Astrocyte of the cerebellum (primary cell): ENCODE measurements at regions not wholly inside any gene's neighbourhood (a gene's known extent, or its start where the extent isn't known, plus 50 kb on each side); places are given as distances from the start of the nearest gene placed in this dataset.
"Not testable (repeated sequence)": the region's sequence is repeated elsewhere in the genome, so short reads cannot be mapped to it uniquely, and the experiment has no call there.

ENCODE experiments used
- DNase-seq: peaks from one replicate; pipeline ENCODE4 v3.0.0-alpha.2; 2011; ENCODE audit warnings: low read depth
- H3K4me3 ChIP-seq: 2 replicates; pipeline ENCODE4 v1.5.1; 2011; ENCODE audit warnings: mild to moderate bottlenecking, low read depth, low read length, moderate library complexity
- in situ Hi-C: cut with HindIII; loops from 2 replicates; pipeline ENCODE4 v1.10.0; 2017; ENCODE audit warnings: low sequenced_read_pairs
- TF ChIP-seq, protein P1 (sequence below): IDR thresholded peaks from 2 replicates; pipeline ENCODE4 v1.5.1; 2012; ENCODE audit warnings: low read length, low read depth, moderate library complexity, mild to moderate bottlenecking; ENCODE audit errors: missing control alignments

DNA sequence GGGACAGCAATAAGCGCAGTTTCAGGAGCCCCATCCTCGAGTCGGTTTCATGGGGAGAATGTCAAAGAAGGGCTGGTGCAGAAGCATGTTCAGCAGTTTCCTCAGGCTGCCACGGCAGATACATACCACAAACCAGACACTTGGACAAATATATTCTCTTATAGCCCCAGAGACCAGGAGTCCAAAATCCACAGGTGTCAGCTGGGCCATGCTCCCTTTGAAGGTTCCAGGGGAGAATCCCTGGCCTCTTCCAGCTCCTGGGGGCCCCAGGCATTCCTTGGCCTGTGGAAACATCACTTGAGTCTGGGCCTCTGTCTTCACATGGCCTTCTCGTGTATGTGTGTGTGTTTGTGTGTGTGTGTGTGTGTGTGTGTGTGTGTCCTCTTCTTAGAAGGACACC is 164.1 kb downstream of the UQCRFS1 start:
- DNase-seq = no peak
- in situ Hi-C loops = no loop called here
- TF ChIP-seq, protein P1, sequence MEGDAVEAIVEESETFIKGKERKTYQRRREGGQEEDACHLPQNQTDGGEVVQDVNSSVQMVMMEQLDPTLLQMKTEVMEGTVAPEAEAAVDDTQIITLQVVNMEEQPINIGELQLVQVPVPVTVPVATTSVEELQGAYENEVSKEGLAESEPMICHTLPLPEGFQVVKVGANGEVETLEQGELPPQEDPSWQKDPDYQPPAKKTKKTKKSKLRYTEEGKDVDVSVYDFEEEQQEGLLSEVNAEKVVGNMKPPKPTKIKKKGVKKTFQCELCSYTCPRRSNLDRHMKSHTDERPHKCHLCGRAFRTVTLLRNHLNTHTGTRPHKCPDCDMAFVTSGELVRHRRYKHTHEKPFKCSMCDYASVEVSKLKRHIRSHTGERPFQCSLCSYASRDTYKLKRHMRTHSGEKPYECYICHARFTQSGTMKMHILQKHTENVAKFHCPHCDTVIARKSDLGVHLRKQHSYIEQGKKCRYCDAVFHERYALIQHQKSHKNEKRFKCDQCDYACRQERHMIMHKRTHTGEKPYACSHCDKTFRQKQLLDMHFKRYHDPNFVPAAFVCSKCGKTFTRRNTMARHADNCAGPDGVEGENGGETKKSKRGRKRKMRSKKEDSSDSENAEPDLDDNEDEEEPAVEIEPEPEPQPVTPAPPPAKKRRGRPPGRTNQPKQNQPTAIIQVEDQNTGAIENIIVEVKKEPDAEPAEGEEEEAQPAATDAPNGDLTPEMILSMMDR = no peak
- H3K4me3 ChIP-seq = no peak overlapping the region

DNA sequence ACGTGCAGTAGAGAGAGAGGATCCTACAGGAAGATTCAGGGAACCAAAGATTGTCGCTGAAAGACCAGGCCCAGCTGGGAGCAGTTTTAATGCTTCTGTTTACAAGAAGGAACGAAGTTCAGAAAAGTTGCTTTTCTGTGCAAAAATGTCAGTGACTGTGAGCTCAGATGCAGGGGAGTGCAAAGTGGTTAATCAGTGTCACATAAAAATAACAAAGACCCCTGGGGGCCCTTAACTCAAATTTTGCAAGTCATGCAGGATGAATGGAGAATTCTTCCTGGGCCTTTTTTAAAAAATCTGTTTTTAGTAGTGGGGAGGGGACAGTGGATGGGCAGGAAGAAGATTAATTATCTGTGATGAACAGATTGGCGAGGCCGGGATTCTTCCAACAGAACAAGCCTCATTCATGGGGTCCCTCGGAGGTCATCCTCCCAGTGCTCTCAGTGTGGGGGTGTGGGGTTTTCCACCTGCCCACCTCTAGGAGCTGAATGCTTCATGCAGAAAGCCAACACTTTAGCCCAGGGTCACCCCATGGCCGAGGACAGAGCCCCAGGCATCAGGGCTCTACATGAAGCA is 167.2 kb downstream of the UQCRFS1 start:
- H3K4me3 ChIP-seq = no peak overlapping the region
- no peak for DNase-seq
- in situ Hi-C loops = no loop called here
- TF ChIP-seq, protein P1 = no peak

DNA sequence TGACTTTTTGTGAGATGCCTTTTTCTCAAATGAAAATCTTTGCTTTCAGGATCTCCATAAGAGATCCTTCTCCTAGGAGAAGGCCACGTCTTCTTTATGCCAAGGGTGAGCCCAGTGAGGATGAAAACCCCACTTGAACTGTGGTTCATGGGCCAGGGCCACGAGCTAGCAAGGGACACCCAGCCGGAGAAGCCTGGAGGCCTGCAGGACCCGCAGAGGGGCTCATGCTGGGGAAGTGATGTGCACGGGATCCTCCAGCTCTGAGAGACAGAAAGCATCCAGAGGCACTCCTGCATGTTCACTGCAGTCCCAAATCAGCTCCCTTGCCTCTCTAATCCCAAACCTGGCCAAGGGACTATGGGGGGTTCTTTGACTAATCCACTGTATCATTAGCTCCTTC is 168.9 kb downstream of the UQCRFS1 start:
- H3K4me3 ChIP-seq = no peak overlapping the region
- in situ Hi-C loops = no loop called here
- no peak for DNase-seq
- TF ChIP-seq, protein P1 = no peak

DNA sequence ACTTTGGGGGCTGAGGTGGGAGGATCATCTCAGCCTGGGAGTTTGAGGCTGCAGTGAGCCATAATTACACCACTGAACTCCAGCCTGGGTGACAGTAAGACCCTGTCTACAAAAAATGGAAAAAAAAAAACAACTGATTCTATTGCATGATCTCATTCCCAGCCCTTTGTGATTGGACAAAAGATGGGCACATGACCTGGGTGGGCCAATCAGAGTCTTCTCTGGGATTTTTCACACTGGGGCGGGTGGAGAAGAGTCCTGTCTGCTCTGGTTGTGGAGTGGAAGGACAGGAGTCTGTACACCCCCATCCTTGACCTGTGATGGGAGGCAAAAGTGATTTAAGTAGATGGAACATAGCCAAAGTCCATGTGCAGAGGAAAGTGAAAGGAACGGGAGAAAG is 170.5 kb downstream of the UQCRFS1 start:
- H3K4me3 ChIP-seq = no peak overlapping the region
- DNase-seq = no peak
- TF ChIP-seq, protein P1 = no peak
- in situ Hi-C loops = no loop called here

DNA sequence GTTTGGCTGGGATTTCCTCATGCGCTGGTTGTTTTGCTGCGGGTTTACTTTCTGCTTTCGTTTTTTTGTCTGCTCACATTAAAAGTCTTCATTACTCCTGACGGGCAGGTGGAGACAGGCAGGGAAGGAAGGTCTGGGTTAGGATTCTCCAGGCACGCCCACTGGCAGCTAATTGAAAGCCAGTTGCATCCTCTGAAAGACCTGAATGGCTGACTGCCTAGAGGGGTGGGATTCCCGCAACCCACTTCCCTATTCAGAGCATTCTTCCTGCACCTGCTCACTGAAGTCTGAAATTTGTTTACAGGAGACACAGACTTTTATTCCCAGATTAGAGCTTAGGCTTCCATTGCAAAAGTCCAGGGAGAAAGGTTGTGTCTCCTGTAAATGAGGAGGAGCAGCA is 172.0 kb downstream of the UQCRFS1 start:
- DNase-seq = no peak
- TF ChIP-seq, protein P1 = no peak
- no peak overlapping the region for H3K4me3 ChIP-seq
- in situ Hi-C loops = no loop called here

DNA sequence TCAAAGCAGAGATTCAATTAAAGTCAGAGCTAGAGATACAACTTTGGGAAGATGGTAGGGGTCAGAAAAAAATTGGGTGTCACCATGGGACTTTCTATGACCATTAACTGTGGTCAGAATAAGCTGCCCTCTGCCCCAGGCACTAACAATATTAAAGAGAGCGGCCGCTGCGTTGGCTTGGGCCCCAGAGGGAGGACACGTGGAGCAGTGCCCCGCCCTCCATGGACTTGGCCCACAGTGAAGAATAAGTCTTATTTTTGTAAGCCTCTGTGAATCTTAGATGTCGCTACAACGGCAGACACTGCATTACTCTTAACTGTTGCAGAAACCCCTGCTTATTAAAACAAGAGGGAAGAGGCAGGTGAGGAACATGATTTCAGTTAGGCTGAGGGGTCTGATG is 172.7 kb downstream of the UQCRFS1 start:
- H3K4me3 ChIP-seq = no peak overlapping the region
- TF ChIP-seq, protein P1 = no peak
- no peak for DNase-seq
- in situ Hi-C loops = no loop called here

DNA sequence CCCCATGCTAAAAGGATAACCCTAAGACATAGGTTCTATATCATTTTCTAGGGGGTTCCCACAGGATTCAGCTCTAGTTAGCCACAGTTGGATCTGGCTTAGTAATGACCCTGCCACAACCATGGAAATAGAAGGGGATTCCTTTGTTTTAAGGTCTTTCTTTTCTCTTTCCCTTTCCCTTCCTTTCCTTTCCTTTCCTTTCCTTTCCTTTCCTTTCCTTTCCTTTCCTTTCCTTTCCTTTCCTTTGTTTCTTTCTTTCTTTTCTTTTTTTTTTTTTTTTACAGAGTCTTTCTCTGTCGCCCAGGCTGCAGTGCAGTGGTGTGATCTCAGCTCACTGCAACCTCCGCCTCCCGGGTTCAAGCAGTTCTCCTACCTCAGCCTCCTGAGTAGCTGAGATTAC is 173.9 kb downstream of the UQCRFS1 start:
- DNase-seq, H3K4me3 ChIP-seq, in situ Hi-C loops: not testable (repeated sequence)
